ENCODE measurements at regions not wholly inside any gene's neighbourhood (a gene's known extent, or its start where the extent isn't known, plus 50 kb on each side); places are given as distances from the start of the nearest gene placed in this dataset.

GRCh38 chr20:22915512-22915911 lies 119.6 kb upstream of the SSTR4 start:
- Histone ChIP-seq H3K27me3 (no peaks in the 10 kb centered on the region), H3K4me3 (no peak overlapping the region), H3K4me1 (no peaks in the 10 kb centered on the region), H3K9me3 (no peaks in the 10 kb centered on the region), H3K36me3 (no peaks in the 10 kb centered on the region), H3K27ac (no peak overlapping the region)
- no peak for ATAC-seq
- TF ChIP-seq CTCF (IDR thresholded peaks at IDR 0.05), result no peak
- DNase-seq, result no peak
- intact Hi-C loops (cut with DNase I), result no loop called here

DNA sequence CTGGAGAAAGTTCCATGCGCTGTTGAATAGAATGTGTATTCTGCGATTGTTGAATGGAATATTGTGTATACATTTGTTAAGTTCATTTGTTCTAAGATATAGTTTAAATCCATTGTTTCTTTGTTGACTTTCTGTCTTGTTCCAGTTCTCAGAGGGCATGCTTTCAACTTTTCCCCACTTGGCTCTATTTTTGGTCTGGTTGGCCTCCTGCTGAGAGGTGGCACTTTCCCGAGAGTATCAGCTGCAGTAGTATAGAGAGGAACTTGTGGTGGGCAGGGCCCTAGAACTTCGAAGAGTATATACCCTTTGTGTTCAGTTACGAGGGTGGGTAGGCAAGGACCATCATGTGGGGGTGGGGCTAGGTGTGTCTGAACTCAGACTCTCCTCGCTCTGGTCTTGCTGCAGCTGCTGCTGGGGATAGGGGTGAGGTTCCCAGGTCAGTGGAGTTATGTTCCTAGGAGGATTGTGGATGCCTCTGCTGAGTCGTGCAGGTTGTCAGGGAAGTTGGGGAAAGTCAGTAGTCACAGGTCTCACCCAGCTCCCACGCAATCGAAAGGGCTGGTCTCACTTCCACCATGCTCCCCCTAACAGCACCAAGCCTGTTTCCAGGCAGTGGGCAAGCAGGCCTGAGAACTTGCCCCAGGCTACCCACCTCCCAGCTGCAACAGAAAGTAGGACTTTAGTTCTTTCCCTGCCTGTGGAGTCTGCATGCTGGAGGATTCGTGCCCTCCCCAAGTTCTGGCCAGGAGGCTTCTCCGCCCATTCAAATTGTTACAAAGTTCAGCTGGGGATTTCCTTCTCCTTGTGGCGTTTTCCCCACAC lies 118.9 kb upstream of the SSTR4 start:
- intact Hi-C loops (cut with DNase I), result no loop called here
- Histone ChIP-seq H3K9me3 (no peaks in the 10 kb centered on the region), H3K27me3 (no peaks in the 10 kb centered on the region), H3K27ac (no peak overlapping the region), H3K4me3 (no peak overlapping the region), H3K4me1 (no peaks in the 10 kb centered on the region), H3K36me3 (no peaks in the 10 kb centered on the region)
- TF ChIP-seq CTCF (IDR thresholded peaks at IDR 0.05), result no peak
- ATAC-seq (no peak), DNase-seq (no peak)

DNA sequence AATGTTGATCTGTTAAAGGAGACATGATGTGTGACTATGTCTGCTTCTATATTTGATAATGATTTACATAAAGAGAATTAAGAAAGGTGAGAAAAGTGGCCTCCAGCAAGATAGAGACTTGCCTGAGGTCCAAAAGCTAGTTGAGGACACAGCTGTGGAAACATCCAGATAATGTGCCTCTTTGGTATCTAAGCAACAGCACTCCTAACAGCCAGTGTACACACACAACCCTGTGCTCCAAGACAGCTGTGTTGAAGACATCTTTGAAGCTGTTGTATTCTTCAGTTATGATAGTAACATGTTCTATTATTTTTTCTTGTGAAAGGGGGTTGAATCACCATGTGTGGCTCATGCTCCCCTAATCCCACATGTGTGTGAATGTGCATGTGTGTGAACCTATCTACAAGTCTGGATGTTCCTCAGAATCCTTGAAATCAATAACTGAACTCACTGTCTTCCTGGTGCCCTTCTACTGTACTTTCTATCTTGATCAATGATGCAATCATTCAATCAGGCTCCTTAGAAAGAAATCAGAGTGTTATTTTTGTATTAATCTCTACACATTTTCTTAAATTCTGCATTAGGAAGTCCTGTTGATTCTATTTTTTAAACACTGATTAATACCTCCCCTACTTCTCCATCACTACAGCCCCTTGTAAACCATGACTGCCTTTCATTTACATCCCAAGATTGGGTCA lies 116.7 kb upstream of the SSTR4 start:
- H3K4me3 ChIP-seq, result no peak overlapping the region
- no peaks in the 10 kb centered on the region for H3K9me3 ChIP-seq
- no peaks in the 10 kb centered on the region for H3K27me3 ChIP-seq
- no peak overlapping the region for H3K27ac ChIP-seq
- no peaks in the 10 kb centered on the region for H3K36me3 ChIP-seq
- ATAC-seq, result no peak
- no peak for DNase-seq
- intact Hi-C loops (cut with DNase I), result no loop called here
- H3K4me1 ChIP-seq, result peaks cover 4% of the 10 kb centered on the region
- TF ChIP-seq CTCF (IDR thresholded peaks at IDR 0.05), result no peak

GRCh38 chr20:22920898-22921297 lies 114.2 kb upstream of the SSTR4 start:
- Histone ChIP-seq H3K4me1 (peaks cover 4% of the 10 kb centered on the region), H3K4me3 (no peak overlapping the region), H3K36me3 (no peaks in the 10 kb centered on the region), H3K27ac (no peak overlapping the region), H3K9me3 (no peaks in the 10 kb centered on the region), H3K27me3 (no peaks in the 10 kb centered on the region)
- ATAC-seq (no peak), DNase-seq (no peak)
- intact Hi-C loops (cut with DNase I), result no loop called here
- no peak for TF ChIP-seq CTCF (IDR thresholded peaks at IDR 0.05)

- Histone ChIP-seq H3K27ac (no peak overlapping the region), H3K27me3 (no peaks in the 10 kb centered on the region), H3K4me1 (peaks cover 4% of the 10 kb centered on the region), H3K9me3 (no peaks in the 10 kb centered on the region), H3K36me3 (no peaks in the 10 kb centered on the region), H3K4me3 (no peak overlapping the region)
- peak; percentile 43 for ATAC-seq
- DNase-seq, result no peak
- no peak for TF ChIP-seq CTCF (IDR thresholded peaks at IDR 0.05)
- intact Hi-C loops (cut with DNase I), result no loop called here
These were observed 113.3 kb upstream of the SSTR4 start for GRCh38 chr20:22921595-22922421.
